ENCODE measurements at regions not wholly inside any gene's neighbourhood (a gene's known extent, or its start where the extent isn't known, plus 50 kb on each side); places are given as distances from the start of the nearest gene placed in this dataset.

DNA sequence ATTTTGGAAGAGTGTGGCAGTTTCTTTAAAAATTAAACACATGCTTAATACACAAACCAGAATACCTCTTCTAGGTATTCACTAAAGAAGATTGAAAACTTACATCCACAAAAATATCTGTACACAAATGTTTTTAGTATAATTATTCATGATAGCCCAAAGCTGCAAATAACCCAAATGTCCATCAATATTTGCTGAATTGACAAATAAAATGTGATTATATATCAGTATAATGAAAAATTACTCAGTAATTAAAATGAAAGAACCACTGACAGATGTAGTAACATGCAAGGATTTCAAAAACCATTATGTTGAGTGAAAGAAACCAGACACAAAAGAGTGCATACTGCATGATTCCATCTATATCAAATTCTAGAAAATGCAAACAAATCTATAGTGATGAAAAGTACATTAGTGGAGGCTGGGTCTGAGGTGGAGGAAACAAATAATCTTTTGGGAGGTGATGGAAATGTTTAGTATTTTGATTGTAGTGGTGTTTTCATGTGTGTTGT, 94.8 kb downstream of the QPCT start:
- TF ChIP-seq EZH2 (IDR thresholded peaks at IDR 0.05) = no peak
- TF ChIP-seq POLR2AphosphoS5 (IDR thresholded peaks at IDR 0.05; ENCODE audit: borderline replicate concordance, low read depth, low read length) = no peak
- no peak for TF ChIP-seq FOXP2 (optimal IDR thresholded peaks at IDR 0.05; ENCODE audit: control extremely low read depth, extremely low read length, insufficient read depth)

Data from SK-N-MC (cell line).